GM12865 (cell line): ENCODE measurements at regions not wholly inside any gene's neighbourhood (a gene's known extent, or its start where the extent isn't known, plus 50 kb on each side); places are given as distances from the start of the nearest gene placed in this dataset.

Experiments
- DNase-seq: peaks from one replicate; pipeline ENCODE4 v3.0.0; 2010; ENCODE audit warnings: low read depth
- H3K4me3 ChIP-seq: 2 replicates; pipeline ENCODE4 v1.5.1; 2011; ENCODE audit warnings: mild to moderate bottlenecking, low read depth, low read length, control low read depth
- TF ChIP-seq, protein P1 (sequence below): IDR thresholded peaks from 2 replicates; pipeline ENCODE4 v1.5.1; 2011; ENCODE audit warnings: low read length, control low read depth, low read depth, inconsistent platforms; ENCODE audit not compliant: insufficient read depth; ENCODE audit errors: missing control alignments

DNA sequence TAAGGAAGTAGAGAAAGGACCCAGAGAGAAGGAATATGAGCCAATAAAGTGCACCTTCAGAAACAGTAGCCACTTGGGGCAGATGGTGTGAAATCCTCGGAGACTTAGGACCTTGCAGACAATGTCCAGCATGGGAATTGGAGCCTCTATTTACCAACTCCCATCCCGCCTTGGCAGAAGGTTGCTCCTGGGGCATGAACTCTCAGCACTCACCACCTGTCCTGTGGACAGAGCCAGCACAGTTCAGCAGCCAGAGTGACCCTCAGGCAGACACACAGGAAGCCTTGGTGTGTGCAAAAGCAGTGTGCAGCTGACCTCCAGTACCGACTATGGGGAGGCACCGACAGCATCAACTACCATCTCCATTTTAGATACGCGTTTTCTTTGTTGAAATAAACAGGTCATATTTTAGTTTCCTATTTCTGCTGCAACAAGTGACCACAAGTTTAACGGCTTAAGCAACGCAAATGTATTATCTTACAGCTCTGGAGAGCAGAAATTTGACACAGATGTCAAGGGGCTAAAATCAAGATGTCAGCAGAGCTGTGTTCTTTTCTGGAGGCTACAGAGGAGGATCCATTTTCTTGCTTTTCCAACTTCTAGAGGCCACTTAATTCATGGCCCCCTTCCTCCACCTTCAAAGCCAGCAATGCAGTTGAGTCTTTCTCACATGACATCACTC lies 428.1 kb downstream of the MED13L start:
- DNase-seq: no peak
- H3K4me3 ChIP-seq: no peak overlapping the region
- TF ChIP-seq, protein P1, sequence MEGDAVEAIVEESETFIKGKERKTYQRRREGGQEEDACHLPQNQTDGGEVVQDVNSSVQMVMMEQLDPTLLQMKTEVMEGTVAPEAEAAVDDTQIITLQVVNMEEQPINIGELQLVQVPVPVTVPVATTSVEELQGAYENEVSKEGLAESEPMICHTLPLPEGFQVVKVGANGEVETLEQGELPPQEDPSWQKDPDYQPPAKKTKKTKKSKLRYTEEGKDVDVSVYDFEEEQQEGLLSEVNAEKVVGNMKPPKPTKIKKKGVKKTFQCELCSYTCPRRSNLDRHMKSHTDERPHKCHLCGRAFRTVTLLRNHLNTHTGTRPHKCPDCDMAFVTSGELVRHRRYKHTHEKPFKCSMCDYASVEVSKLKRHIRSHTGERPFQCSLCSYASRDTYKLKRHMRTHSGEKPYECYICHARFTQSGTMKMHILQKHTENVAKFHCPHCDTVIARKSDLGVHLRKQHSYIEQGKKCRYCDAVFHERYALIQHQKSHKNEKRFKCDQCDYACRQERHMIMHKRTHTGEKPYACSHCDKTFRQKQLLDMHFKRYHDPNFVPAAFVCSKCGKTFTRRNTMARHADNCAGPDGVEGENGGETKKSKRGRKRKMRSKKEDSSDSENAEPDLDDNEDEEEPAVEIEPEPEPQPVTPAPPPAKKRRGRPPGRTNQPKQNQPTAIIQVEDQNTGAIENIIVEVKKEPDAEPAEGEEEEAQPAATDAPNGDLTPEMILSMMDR: no peak

DNA sequence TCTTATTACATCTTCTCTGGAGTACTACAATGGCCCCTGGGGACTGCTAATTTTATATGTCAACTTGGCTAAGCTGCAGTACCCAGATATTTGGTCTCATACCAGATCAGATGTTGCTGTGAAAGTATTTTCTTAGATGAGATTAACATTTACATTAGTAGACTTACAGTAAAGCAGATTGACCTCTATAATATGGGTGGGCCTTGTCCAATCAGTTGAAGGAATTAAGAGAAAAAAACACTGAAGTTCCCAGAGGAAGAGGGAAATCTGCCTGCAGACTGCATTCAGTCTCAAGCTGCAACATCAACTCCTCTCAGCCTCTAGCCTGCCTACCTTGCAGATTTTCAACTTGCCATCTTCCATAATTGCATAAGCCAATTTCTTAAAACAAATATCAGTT lies 430.1 kb downstream of the MED13L start:
- no peak for DNase-seq
- no peak overlapping the region for H3K4me3 ChIP-seq
- TF ChIP-seq, protein P1: no peak

GRCh38 chr12:115846516-115846915 lies 431.0 kb downstream of the MED13L start:
- no peak overlapping the region for H3K4me3 ChIP-seq
- TF ChIP-seq, protein P1: no peak
- no peak for DNase-seq

DNA sequence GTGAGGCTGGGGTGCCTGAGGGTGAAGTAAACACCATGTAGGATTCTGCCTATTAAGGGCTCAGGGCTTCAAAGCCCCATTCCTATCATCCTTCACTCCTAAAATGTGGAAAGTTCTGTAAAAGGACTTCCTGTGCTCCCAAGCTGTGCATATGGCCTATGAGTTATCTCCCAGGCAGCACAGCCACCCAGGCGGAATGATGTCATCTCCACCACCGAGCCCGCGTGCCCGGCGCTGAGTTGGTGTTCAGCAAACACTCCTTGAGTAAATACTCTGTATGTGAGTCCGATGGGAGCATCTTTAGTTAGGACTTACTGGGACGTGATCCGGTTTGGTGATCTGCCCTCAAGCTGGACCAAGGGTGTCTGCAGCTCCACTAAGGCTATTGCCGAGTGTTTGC lies 437.3 kb downstream of the MED13L start:
- no peak overlapping the region for H3K4me3 ChIP-seq
- DNase-seq: no peak
- TF ChIP-seq, protein P1: no peak

GRCh38 chr12:115838952-115839351 lies 438.5 kb downstream of the MED13L start:
- no peak overlapping the region for H3K4me3 ChIP-seq
- TF ChIP-seq, protein P1: no peak
- no peak for DNase-seq

DNA sequence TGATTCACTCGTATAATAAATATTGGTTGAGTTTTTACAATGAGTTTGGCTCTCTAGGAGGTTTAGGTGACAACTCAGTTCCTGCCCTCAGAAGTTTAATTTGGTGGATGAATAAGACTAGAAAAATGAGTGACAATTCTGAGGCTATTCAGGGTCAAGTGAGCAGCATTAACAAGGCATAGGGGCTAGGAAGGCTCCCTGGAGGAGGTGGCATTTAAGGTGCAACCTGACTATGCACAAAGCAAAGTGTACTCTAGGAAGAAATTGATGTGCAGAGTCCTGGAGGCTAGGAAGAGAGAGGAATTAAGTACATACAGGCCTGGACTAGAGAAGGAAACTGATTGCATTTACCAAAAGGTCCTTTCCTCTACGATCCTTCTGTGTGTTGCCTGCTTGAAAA lies 440.3 kb downstream of the MED13L start:
- H3K4me3 ChIP-seq: no peak overlapping the region
- TF ChIP-seq, protein P1: no peak
- DNase-seq: no peak

GRCh38 chr12:115835445-115835844 lies 442.0 kb downstream of the MED13L start:
- TF ChIP-seq, protein P1: no peak
- no peak overlapping the region for H3K4me3 ChIP-seq
- DNase-seq: no peak
